Activated CD8-positive, alpha-beta T cell treated with anti-CD3 and anti-CD28 coated beads for 36 hours (primary cell): ENCODE measurements at regions not wholly inside any gene's neighbourhood (a gene's known extent, or its start where the extent isn't known, plus 50 kb on each side); places are given as distances from the start of the nearest gene placed in this dataset.

ENCODE experiments used
- ATAC-seq: fragments of 200-7000 bp; cut with Tn5 transposase; one replicate; pipeline ENCODE4 v1.10.0; 2021; ENCODE audit warnings: mild to moderate bottlenecking, moderate library complexity
- CTCF ChIA-PET: fragments of 350-600 bp; sonication (Branson Sonifier 250); formaldehyde crosslinking; loops from one replicate; lab custom pipeline; 2021; ENCODE audit warnings: antibody characterized with exemption; lab: Charles Lee
- POLR2A ChIA-PET: fragments of 350-600 bp; sonication (Branson Sonifier 250); formaldehyde crosslinking; loops from one replicate; lab custom pipeline; 2021; ENCODE audit warnings: antibody characterized with exemption; lab: Charles Lee
- DNase-seq: peaks from one replicate; pipeline ENCODE4 v3.0.0-alpha.2; 2020
- H3K27ac Mint-ChIP-seq: one replicate; pipeline ENCODE4 v1.8.0; 2021; ENCODE audit warnings: mild to moderate bottlenecking, mixed read lengths
- H3K27me3 Mint-ChIP-seq: one replicate; pipeline ENCODE4 v1.8.0; 2021; ENCODE audit warnings: mixed read lengths
- H3K36me3 Mint-ChIP-seq: one replicate; pipeline ENCODE4 v1.8.0; 2021; ENCODE audit warnings: low read depth, mixed read lengths
- H3K4me1 Mint-ChIP-seq: one replicate; pipeline ENCODE4 v1.8.0; 2021; ENCODE audit warnings: low read depth, mixed read lengths
- H3K4me3 Mint-ChIP-seq: one replicate; pipeline ENCODE4 v1.8.0; 2021; ENCODE audit warnings: mild to moderate bottlenecking, moderate library complexity, mixed read lengths
- H3K9me3 Mint-ChIP-seq: one replicate; pipeline ENCODE4 v1.8.0; 2021; ENCODE audit warnings: mixed read lengths
- intact Hi-C: fragments of 100-400 bp; cut with micrococcal nuclease; formaldehyde crosslinking; loops from one replicate; pipeline ENCODE4 v1.10.0; 2022
- TF ChIP-seq, protein P1 (sequence below): fragments of 200-600 bp; IDR thresholded peaks from one replicate; pipeline ENCODE4 v1.8.0; 2022; ENCODE audit warnings: antibody characterized with exemption, mild to moderate bottlenecking

DNA sequence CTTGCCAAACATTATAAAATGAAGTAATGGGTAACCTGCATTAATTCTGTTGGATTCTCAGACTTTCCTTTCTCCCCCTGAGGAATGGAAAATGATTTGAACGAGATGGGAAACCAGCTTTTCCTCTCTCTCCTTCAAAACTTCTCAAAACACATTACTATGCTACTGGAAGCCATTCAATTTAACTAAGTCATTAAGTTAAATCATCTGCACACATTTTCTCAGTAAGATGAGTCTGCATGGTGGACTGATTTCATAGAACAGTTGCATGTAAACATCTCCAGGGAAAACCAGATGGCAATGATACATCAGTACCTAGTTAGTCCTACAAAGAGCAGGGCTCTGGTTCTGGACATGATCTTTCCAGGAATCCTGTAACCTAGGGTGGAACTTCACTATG is 59.9 kb downstream of the BMP4 start:
- no peaks in the 10 kb centered on the region for H3K27me3 Mint-ChIP-seq

DNA sequence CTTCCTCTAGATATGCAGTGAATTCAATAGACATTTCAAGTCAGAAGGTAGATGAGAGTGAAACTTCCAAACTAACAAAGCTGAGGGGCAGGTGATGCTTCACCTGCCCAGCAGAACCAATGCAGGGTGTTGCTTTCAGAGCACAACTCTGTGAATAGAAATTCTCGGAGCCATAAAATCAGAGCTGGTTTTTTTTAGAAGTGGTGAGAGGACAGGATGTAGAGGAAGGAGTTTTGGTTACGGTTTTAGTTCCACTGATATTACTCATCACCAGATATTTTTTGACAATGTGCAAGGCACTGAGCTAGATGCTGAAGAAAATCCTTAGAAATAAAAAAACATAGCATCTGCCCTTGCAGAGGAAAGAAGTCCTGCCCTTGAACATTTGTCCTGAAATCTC is 62.2 kb downstream of the BMP4 start:
- ATAC-seq (no peak), DNase-seq (no peak)
- H3K36me3 Mint-ChIP-seq, result no peaks in the 10 kb centered on the region
- TF ChIP-seq, protein P1, sequence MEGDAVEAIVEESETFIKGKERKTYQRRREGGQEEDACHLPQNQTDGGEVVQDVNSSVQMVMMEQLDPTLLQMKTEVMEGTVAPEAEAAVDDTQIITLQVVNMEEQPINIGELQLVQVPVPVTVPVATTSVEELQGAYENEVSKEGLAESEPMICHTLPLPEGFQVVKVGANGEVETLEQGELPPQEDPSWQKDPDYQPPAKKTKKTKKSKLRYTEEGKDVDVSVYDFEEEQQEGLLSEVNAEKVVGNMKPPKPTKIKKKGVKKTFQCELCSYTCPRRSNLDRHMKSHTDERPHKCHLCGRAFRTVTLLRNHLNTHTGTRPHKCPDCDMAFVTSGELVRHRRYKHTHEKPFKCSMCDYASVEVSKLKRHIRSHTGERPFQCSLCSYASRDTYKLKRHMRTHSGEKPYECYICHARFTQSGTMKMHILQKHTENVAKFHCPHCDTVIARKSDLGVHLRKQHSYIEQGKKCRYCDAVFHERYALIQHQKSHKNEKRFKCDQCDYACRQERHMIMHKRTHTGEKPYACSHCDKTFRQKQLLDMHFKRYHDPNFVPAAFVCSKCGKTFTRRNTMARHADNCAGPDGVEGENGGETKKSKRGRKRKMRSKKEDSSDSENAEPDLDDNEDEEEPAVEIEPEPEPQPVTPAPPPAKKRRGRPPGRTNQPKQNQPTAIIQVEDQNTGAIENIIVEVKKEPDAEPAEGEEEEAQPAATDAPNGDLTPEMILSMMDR, result no peak
- H3K4me3 Mint-ChIP-seq, result no peak overlapping the region
- H3K27me3 Mint-ChIP-seq, result no peaks in the 10 kb centered on the region
- intact Hi-C loops, result no loop called here
- H3K9me3 Mint-ChIP-seq, result no peaks in the 10 kb centered on the region
- no peak overlapping the region for H3K27ac Mint-ChIP-seq
- POLR2A ChIA-PET, result interaction anchor here (0.6 kb wide), 1 partner anchor 541 kb away, joined by 3 read pairs; no protein-coding TSS in a partner anchor
- CTCF ChIA-PET, result no interaction called here
- no peaks in the 10 kb centered on the region for H3K4me1 Mint-ChIP-seq

More for the DNA sequence above, 59.9 kb downstream of the BMP4 start:
- TF ChIP-seq, protein P1, result no peak
- Mint-ChIP-seq H3K9me3 (no peaks in the 10 kb centered on the region), H3K4me3 (no peak overlapping the region), H3K27ac (no peak overlapping the region), H3K4me1 (no peaks in the 10 kb centered on the region), H3K36me3 (no peaks in the 10 kb centered on the region)
- ATAC-seq (no peak), DNase-seq (no peak)
- POLR2A ChIA-PET, result no interaction called here
- intact Hi-C loops, result no loop called here
- CTCF ChIA-PET, result no interaction called here

DNA sequence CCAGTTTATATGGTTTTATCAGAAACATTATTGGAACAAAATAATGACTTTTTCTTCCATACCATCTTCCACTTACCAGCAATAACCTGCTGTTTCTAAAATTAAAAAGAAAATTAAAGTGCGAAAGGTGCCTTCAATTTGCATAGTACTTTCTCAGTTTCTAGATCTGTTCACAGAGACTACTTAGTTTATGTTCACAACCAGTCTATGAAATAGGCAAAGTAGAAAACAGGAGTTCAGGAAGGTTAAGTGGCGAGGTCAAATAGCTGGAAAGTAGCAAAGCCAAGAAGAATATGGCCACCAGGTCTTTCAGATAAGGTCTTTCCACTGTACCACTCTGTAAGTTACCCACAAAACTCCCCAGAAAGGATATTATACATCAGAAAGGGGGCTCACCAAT is 63.3 kb downstream of the BMP4 start:
- no peak for DNase-seq
- TF ChIP-seq, protein P1, result no peak
- no peak for ATAC-seq
- Mint-ChIP-seq H3K36me3 (no peaks in the 10 kb centered on the region), H3K27ac (no peak overlapping the region), H3K27me3 (no peaks in the 10 kb centered on the region), H3K4me3 (no peak overlapping the region), H3K4me1 (no peaks in the 10 kb centered on the region), H3K9me3 (no peaks in the 10 kb centered on the region)
- ChIA-PET POLR2A (no interaction called here), CTCF (no interaction called here)
- intact Hi-C loops, result no loop called here

DNA sequence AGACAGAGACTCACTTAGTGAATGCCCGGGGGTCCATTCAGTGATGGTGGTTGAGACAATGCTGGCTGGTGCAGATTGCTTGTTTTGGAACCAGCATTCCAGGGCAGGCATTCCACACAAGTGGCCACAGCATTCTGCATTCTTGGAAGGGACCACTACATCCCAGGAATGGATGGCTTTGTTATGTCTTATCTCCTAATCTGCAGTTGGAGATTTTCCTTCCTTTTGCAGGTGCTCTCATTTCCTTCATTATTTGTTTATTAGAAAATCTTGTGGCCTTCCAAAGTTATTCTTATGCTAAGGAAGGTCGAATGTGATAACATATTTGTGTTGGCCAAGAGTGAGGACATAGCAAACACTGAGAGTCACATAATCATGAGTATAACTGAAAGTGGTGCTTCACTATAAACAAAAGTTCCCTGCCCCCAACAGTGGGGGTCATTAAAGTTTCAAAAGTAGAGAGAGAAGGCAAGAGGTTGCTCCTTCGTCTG is 66.0 kb downstream of the BMP4 start:
- intact Hi-C loops, result no loop called here
- DNase-seq (no peak), ATAC-seq (no peak)
- Mint-ChIP-seq H3K4me3 (no peak overlapping the region), H3K27me3 (no peaks in the 10 kb centered on the region), H3K27ac (no peak overlapping the region), H3K36me3 (no peaks in the 10 kb centered on the region), H3K9me3 (peaks cover 4% of the 10 kb centered on the region), H3K4me1 (no peaks in the 10 kb centered on the region)
- ChIA-PET POLR2A (no interaction called here), CTCF (no interaction called here)
- TF ChIP-seq, protein P1, result no peak

DNA sequence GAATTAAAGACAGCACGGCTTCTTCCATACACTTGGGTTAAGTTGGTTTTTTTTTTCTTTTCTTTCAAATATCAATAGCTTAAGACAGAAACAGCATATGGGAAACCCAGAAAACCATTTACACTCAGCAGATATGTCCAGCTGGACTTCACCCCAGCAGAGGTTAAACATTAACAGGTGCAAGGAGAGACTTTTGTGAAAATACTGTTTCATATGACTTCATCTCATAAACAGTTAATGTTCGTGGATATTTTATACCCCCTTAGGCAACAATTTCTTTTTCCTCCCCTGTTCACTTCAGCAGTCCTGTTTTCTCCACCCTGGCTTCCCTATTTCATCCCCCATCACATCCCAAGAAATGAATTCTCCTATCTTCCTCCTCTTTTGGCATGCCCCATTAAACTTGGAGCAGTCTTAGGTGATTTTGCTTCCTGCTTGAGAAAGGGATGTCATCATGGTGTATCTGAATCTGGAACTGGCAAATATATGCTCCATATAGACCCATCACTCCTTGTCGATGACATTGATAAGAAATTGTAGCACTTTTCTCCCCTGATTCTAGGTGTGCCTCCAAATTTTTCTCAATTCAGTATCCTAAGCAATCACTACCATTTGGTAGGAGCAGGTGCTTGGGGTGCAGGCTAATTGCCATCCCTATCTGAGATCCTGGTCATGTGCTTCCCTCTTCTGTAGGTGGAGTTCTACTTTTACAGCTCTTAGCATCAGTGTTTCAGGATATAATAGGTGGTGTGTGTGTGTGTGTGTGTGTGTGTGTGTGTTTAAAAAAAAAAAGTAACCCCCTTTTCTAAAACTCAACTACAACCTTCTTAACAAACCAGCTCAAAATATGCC is 67.9 kb downstream of the BMP4 start:
- no peaks in the 10 kb centered on the region for H3K36me3 Mint-ChIP-seq
- no peaks in the 10 kb centered on the region for H3K27me3 Mint-ChIP-seq
- intact Hi-C loops, result no loop called here
- TF ChIP-seq, protein P1, result no peak
- no peaks in the 10 kb centered on the region for H3K4me1 Mint-ChIP-seq
- ChIA-PET POLR2A (no interaction called here), CTCF (no interaction called here)
- ATAC-seq (no peak), DNase-seq (no peak)
- peaks cover 4% of the 10 kb centered on the region for H3K9me3 Mint-ChIP-seq
- no peak overlapping the region for H3K4me3 Mint-ChIP-seq
- H3K27ac Mint-ChIP-seq, result no peak overlapping the region
